ENCODE measurements at regions not wholly inside any gene's neighbourhood (a gene's known extent, or its start where the extent isn't known, plus 50 kb on each side); places are given as distances from the start of the nearest gene placed in this dataset.

DNA sequence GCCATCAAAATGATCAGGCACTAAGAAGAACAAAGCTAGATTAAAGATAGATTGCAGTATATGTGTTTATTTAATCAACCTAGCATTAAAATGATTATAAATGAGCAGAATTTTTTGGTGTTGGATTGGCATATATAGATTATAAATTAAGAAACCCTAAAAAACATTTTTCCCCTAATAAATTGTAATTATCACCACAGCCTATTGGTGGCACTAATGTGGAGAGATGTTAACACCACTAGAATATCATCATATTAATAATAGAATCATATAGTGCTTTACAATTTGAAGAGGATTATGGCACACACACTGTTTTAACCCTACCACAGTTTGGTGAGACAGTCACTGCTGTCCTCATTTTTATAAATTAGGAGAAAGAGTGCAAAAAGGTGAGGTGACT is 112.4 kb upstream of the RND3 start:
- no peak for TF ChIP-seq POLR2AphosphoS5 (IDR thresholded peaks at IDR 0.05; ENCODE audit: low read depth)
- peak in 1 of 2 experiments; percentile 23; a peak in 3 of 4 replicates for TF ChIP-seq CTCF (conservative IDR thresholded peaks at IDR 0.05; ENCODE audit: low read depth in 2 of 2)
- no peak for TF ChIP-seq ZNF114 (CRISPR knock-in tag; IDR thresholded peaks at IDR 0.05)
- no peak for TF ChIP-seq CREB1 (CRISPR knock-in tag; IDR thresholded peaks at IDR 0.05; ENCODE audit: low read depth)
- TF ChIP-seq EZH2phosphoT487 (IDR thresholded peaks at IDR 0.05; ENCODE audit: unreplicated experiment) = no peak
- TF ChIP-seq, protein P1, sequence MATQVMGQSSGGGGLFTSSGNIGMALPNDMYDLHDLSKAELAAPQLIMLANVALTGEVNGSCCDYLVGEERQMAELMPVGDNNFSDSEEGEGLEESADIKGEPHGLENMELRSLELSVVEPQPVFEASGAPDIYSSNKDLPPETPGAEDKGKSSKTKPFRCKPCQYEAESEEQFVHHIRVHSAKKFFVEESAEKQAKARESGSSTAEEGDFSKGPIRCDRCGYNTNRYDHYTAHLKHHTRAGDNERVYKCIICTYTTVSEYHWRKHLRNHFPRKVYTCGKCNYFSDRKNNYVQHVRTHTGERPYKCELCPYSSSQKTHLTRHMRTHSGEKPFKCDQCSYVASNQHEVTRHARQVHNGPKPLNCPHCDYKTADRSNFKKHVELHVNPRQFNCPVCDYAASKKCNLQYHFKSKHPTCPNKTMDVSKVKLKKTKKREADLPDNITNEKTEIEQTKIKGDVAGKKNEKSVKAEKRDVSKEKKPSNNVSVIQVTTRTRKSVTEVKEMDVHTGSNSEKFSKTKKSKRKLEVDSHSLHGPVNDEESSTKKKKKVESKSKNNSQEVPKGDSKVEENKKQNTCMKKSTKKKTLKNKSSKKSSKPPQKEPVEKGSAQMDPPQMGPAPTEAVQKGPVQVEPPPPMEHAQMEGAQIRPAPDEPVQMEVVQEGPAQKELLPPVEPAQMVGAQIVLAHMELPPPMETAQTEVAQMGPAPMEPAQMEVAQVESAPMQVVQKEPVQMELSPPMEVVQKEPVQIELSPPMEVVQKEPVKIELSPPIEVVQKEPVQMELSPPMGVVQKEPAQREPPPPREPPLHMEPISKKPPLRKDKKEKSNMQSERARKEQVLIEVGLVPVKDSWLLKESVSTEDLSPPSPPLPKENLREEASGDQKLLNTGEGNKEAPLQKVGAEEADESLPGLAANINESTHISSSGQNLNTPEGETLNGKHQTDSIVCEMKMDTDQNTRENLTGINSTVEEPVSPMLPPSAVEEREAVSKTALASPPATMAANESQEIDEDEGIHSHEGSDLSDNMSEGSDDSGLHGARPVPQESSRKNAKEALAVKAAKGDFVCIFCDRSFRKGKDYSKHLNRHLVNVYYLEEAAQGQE (IDR thresholded peaks at IDR 0.05; ENCODE audit: unreplicated experiment) = no peak
- no peak for TF ChIP-seq NANOG (IDR thresholded peaks at IDR 0.05; ENCODE audit: borderline replicate concordance)
- TF ChIP-seq ETS1 (IDR thresholded peaks at IDR 0.05) = no peak
- TF ChIP-seq EZH2 (IDR thresholded peaks at IDR 0.05; ENCODE audit: low read depth, unreplicated experiment) = no peak
- TF ChIP-seq JUNB (IDR thresholded peaks at IDR 0.05; ENCODE audit: unreplicated experiment) = no peak

All from GM23338 (cell line).